Activated naive CD4-positive, alpha-beta T cell treated with Interleukin-2 at 50 U/mL for 16 hours (primary cell): ENCODE measurements at regions not wholly inside any gene's neighbourhood (a gene's known extent, or its start where the extent isn't known, plus 50 kb on each side); places are given as distances from the start of the nearest gene placed in this dataset.
"Not testable (repeated sequence)": the region's sequence is repeated elsewhere in the genome, so short reads cannot be mapped to it uniquely, and the experiment has no call there.

Experiments
- DNase-seq: peaks from one replicate; pipeline ENCODE4 v3.0.0-alpha.2; 2020

DNA sequence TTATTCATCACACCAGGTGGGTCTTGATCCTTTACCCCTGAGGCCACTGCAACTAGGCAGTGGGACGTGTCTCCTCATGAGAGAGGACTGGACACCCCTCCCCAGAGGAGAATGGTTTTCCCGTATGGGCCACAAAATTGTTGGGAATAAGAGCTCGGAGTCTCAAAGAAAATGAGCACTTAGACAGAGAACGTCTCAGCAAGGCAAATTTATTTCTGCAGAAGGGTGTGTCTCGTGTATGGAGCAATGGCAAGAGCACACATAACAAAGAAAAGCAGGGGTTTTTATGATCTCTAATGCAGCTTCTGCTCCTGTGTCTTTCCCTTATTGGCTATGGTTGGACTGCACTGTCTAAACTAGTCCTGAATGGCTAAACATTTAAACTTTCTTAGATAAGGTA, 803.5 kb downstream of the PLOD2 start:
- no peak for DNase-seq

- no peak for DNase-seq
Observed at GRCh38 chr3:145359040-145359439, 801.9 kb downstream of the PLOD2 start.

DNA sequence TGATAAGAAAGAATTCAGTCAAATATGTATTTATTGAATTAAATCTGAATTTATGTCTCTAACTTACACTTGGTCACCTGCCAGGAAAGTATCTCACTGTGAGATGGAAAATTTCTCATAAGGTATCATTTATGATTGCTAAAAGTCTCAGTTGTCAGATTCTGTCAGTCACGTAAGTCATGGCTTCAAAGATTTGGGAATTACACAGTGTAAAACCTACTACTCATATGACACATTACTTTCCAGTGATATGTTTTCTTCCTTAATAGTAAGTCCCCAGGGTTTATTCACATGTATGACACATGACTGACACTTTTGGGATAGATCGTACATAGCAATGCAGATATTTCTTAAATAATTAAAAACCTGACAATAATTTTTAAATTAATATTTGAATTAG, 792.2 kb downstream of the PLOD2 start:
- DNase-seq: no peak

GRCh38 chr3:145370870-145371269, 790.1 kb downstream of the PLOD2 start:
- no peak for DNase-seq

DNA sequence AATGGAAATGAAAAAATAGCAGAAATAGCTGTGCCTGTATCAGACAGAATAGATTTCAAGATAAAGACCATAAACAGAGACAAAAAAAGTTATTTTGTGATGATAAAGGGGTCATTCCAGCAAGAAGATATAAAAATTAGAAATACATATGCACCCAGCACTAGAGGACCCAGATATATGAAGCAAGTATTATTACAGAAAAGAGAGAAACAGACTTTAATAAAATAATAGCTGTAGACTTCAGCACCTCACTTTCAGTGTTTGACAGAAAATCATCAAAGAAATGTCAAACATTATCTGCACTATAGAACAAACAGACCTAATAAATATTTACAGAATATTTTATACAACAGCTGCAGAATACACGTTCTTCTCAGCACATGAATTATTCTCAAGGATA, 783.7 kb downstream of the PLOD2 start:
- DNase-seq: no peak

DNA sequence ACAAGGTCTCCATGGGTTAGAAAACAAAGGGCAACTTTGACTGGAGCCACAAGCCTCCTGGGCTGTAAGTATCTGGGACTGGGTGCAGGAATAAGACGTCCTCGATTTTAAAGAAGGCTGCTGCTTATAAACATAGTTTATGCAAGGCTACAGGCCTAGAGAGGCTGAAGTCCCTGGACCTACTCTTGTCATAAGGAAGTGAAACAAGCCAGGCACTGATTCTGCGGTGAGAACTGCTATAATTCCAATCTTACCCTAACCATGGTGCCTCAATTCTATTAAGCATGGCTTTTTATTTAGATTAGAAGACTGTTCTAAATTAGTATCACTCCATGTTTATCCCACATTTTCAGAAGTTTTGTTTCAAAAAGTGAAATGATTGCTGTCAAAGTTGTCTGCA, 777.6 kb downstream of the PLOD2 start:
- no peak for DNase-seq

- DNase-seq: no peak
Observed at GRCh38 chr3:145384307-145384706, 776.7 kb downstream of the PLOD2 start.

DNA sequence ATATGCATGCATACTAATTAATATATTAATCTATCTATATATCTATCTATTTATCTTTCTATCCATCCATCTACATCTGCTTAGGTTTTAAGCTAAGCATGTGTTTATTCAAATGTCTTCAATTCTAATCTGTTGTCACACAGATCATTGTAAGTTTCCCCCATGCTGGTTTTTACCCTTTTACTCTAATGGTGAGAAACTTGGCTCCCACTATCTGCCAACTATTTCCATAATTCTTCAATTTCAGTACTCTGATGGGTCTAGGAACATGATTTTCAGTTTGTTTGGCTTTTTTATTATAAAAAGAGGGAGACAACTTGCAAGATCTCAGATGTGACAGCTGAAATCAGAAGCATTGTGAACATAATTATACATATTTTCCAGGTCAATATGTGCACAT, 773.8 kb downstream of the PLOD2 start:
- DNase-seq: no peak

DNA sequence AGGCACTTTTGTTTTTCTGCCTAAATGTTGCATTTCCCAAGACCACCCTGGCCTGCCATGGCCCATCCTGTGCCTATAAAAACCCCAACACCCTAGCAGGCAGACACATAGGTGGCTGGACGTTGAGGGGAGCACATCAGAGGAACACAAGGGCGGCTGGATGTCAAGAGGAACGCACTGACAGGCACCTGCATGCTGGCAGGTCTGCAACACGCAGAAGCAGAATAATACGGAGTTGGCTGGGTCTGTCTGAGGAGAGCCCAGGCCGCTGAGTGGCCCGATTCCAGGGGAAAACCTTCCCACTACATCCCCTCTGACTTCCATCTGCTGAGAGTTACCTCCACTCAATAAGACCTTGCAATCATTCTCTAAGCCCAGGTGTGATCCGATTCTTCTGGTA, 765.6 kb downstream of the PLOD2 start:
- no peak for DNase-seq

- DNase-seq: no peak
Observed at GRCh38 chr3:145411605-145412004, 749.4 kb downstream of the PLOD2 start.

DNA sequence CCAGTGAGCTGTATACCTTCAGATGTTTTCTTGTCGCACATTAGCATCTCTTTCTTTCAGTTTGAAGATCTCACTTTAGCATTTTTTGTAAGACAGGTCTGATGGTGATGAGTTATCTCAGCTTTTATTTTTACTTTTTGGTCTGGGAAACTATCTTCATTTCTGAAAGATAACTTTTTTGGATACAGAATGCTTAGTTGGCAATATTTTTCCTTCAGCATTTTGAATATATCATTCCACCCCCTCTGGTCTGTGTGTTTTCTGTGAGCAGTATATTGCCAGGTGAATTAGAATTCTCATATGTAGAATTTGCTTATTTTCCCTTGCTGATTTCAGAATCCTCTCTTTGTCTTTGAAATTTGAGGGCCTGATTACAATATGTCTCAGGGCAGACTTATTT, 743.3 kb downstream of the PLOD2 start:
- DNase-seq: no peak

DNA sequence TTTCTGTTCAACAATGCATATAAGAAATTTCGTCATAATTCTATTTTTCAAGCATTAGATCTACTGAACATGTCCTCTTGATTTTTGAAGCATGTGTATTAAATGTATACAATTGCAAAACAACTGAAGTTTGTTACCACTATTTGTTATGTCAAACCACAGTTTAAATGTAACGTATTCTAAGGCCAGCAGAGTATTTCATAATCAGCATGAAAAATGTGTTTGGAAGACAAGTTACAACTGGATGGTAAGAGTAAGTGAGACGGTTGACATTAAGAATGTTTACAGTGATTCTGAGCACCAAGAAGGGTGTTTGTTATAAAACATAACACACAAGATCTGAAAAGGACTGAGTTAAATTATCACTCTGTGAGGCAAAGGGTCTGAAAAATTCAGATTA, 738.4 kb downstream of the PLOD2 start:
- DNase-seq: no peak

DNA sequence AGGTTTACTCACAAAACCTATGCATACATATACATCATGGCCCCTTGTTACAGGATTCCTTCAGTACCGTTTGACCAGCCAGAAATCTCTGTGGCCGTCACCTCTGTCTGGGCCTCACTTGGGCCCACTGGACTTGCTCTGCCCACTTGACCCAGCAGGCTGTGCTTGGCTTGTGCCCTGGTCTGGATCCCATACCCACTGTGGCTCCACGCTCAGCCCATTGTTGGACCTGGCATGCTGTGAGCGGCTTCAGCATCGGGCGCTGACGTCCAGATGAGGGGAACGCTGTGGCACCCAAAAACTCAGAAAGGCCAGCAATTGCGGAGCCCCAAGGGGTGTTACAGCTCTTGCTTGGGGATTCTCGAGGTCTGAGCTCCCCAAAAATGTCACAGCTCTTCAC, 733.6 kb downstream of the PLOD2 start:
- DNase-seq: no peak

DNA sequence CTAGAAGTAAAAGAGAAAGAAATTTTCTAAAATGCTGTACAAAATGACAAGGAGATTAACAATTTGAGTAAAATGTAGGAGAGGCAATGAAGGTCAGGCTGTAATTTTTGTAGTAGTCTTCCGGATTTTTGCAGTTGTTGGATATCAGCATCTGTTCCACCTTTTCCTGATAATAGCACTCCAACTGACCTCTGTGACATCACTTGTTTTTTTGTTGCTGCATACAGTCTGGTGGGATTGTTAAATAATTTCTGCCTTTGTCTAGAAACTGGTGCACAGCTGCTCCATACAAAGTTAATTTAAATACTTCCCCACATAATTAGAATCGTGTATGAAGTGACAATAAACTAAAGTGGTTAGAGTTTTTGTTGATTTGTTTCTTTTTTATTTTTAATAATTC, 731.4 kb downstream of the PLOD2 start:
- DNase-seq: no peak

DNA sequence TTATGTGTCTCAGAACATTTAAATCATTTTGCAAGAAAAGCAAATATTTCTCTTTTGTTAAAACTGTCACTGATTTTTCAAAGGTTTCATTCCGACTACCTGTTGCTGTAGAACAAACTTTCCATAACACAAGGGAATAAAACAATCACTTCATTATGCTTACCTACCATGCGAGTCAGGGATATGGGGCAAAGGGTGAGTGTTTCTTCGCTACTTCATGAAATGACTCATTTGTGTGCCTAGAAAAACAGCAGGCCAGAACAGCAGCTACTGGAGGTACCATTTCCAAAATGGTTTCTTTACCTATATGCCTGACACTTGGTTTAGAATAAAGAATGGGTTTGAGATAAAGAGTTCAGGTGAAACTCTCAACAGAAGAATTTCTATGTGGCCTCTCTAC, 712.5 kb downstream of the PLOD2 start:
- DNase-seq: no peak

- DNase-seq: no peak
Observed at GRCh38 chr3:145450018-145450682, 710.8 kb downstream of the PLOD2 start.

DNA sequence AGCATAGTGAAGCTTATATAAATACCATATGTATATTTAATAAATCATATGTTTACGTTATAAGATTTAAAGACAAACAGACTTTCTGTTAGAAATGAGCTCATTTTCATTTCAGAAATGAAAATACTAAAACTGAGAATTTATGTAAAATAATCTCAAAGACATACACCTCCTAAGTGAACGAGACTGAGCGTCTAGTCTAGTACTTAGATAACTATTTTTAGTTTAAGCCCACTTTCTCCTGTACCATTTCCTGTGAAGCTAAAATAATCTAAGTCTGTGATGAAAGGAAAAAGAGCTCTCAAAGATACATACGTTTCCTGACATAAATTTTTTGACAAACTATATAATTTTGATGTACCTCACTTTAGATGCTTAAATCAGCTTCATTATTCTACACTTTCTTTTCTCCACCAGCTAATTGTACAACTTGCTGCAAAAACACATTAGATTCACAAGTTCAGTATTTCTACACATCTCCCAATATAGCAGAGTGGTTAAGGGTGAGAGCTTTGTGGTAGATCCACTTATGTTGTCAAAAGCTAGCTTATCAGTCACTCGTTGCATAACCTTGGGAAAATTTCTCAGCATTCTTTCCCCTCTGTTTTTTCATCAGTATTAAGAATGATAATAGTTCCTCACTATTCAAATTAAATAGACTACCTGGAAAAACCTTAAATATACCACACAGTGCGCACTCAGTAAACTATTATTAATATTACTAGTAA, 703.0 kb downstream of the PLOD2 start:
- no peak for DNase-seq

- not testable (repeated sequence) for DNase-seq
Observed at GRCh38 chr3:145459681-145460080, 701.3 kb downstream of the PLOD2 start.

DNA sequence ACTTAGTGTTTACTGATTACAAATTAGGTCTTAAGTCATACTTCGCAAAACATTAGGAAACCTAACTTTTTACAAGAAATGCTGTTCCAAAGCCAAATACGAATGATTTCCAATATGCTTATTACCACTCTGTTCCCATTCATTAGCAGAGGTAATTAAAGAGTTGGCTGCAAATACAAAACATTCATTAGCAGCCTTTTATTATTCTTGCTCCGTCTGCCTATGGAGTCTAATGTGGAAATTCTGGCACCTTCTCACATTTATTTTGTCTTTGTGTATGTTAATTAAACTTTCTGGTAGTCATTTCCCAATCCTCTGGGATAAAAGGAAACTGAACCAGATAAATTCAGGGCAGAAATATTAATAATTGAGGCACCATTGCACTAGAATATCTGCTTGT, 689.0 kb downstream of the PLOD2 start:
- no peak for DNase-seq

DNA sequence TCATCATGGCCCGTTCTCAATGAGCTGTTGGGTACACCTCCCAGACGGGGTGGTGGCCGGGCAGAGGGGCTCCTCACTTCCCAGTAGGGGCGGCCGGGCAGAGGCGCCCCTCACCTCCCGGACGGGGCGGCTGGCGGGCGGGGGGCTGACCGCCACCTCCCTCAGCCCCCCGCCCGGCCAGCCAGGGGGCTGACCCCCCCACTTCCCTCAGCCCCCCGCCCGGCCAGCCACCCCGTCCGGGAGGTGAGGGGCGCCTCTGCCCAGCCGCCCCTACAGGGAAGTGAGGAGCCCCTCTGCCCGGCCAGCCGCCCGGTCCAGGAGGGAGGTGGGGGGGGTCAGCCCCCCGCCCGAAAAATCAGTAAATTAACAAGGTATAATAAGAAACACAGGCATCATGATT, 678.2 kb downstream of the PLOD2 start:
- DNase-seq: not testable (repeated sequence)

GRCh38 chr3:145483992-145484391, 677.0 kb downstream of the PLOD2 start:
- no peak for DNase-seq

- no peak for DNase-seq
Observed at GRCh38 chr3:145489011-145489410, 672.0 kb downstream of the PLOD2 start.

DNA sequence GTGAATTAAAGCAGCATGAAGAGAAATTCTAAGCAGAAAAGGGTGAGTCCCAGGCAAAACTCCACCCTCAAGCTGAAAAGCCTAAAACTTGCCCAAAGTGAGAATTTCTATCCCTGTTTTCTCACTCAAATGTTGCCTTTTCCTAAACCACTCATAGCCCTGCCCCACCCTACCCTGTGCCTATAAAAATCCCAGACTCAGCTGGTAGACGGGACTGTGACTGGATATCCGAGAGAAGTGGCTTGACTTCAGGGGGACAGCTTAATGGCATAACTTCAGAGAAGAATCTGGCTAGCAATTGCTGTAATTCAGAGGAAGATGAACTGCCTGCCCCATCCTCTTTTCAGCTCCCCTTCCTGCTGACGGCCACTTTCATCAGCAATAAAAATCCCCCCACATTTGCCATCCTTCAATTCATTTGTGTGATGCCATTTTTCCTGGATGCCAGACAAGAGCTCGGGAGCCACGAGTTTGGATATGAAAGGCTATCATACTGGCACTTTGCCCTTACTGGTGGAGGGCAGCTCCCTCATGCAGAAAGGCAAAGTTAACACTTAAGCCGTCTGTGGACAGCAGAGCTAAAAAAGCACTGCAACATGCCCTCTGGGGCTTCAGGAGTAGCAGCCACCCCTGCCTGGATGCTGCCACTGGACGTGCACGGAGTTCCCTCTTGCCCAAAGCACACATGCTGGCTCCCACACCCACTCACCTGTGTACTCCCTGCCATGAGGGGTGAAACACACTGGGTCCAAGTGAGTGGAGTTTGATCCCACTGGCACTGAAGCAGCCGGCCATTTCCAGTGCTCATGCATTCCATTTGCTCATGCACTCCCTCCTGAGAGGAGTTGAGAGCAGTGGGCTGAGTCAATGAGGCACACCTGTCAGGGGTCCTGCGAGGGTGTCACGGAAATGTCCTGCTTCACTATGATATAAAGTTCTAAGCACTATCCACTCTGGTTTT, 670.6 kb downstream of the PLOD2 start:
- no peak for DNase-seq

DNA sequence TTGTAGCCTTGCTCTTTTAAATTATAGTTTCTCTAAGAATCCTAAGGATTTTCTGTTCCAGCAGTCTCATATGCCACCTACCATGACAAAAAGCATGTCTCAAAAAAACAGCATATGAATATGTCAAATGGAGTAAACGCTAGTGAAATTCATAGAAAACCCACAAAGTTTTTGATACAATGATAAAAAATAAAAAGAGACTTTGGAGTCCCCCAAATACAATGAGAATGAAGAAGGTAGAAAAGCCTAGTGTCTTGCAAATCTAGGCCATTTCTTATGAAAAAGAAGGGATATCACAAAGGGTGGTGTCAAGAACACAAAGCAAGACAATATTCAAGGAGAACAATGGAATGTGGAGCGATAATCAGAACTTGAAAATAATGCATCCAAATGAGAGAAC, 668.5 kb downstream of the PLOD2 start:
- no peak for DNase-seq
